ENCODE measurements at regions not wholly inside any gene's neighbourhood (a gene's known extent, or its start where the extent isn't known, plus 50 kb on each side); places are given as distances from the start of the nearest gene placed in this dataset.

GRCh38 chr1:99445071-99445470, 180.8 kb downstream of the PLPPR4 start:
- Histone ChIP-seq H3K4me1 (peaks cover 0 to 3% of the 10 kb centered on the region in 2 donors), H3K27me3 (no peaks in the 10 kb centered on the region), H3K36me3 (no peaks in the 10 kb centered on the region), H3K4me3 (no peak overlapping the region), H3K9me3 (no peaks in the 10 kb centered on the region), H3K27ac (no peak overlapping the region)
- no peak for TF ChIP-seq CTCF (IDR thresholded peaks at IDR 0.05)
- DNase-seq (no peak), ATAC-seq (no peak)
- intact Hi-C loops (cut with DNase I), result no loop called here

- DNase-seq (peak in 2 of 4 donors; percentile 81 to 82), ATAC-seq (no peak)
- H3K9me3 ChIP-seq, result no peaks in the 10 kb centered on the region
- TF ChIP-seq CTCF (IDR thresholded peaks at IDR 0.05), result no peak
- intact Hi-C loops (cut with DNase I), result no loop called here
- no peaks in the 10 kb centered on the region for H3K27me3 ChIP-seq
- H3K36me3 ChIP-seq, result no peaks in the 10 kb centered on the region
- H3K4me1 ChIP-seq, result peaks cover 0 to 3% of the 10 kb centered on the region in 2 donors
- no peak overlapping the region for H3K4me3 ChIP-seq
- H3K27ac ChIP-seq, result peak overlapping the region in 1 of 2 donors; percentile 22
Observed at GRCh38 chr1:99445486-99445885, 181.2 kb downstream of the PLPPR4 start.

- ATAC-seq, result no peak
- H3K4me1 ChIP-seq, result peaks cover 0 to 3% of the 10 kb centered on the region in 2 donors
- H3K27ac ChIP-seq, result no peak overlapping the region
- no peaks in the 10 kb centered on the region for H3K27me3 ChIP-seq
- H3K4me3 ChIP-seq, result no peak overlapping the region
- no peaks in the 10 kb centered on the region for H3K9me3 ChIP-seq
- no peaks in the 10 kb centered on the region for H3K36me3 ChIP-seq
- intact Hi-C loops (cut with DNase I), result no loop called here
- no peak for TF ChIP-seq CTCF (IDR thresholded peaks at IDR 0.05)
- DNase-seq, result no peak
Observed at GRCh38 chr1:99447721-99448120, 183.4 kb downstream of the PLPPR4 start.

- H3K27me3 ChIP-seq, result no peaks in the 10 kb centered on the region
- H3K4me3 ChIP-seq, result no peak overlapping the region
- no peaks in the 10 kb centered on the region for H3K9me3 ChIP-seq
- ATAC-seq, result no peak
- H3K4me1 ChIP-seq, result no peaks in the 10 kb centered on the region
- intact Hi-C loops (cut with DNase I), result no loop called here
- TF ChIP-seq CTCF (IDR thresholded peaks at IDR 0.05), result no peak
- H3K27ac ChIP-seq, result no peak overlapping the region
- H3K36me3 ChIP-seq, result no peaks in the 10 kb centered on the region
- DNase-seq, result no peak
Observed at GRCh38 chr1:99455760-99456159, 190.2 kb upstream of the PALMD start.

GRCh38 chr1:99456536-99456935, 189.4 kb upstream of the PALMD start:
- Histone ChIP-seq H3K4me3 (no peak overlapping the region), H3K36me3 (no peaks in the 10 kb centered on the region), H3K27me3 (no peaks in the 10 kb centered on the region), H3K9me3 (no peaks in the 10 kb centered on the region), H3K27ac (no peak overlapping the region), H3K4me1 (no peaks in the 10 kb centered on the region)
- ATAC-seq, result no peak
- intact Hi-C loops (cut with DNase I), result no loop called here
- no peak for TF ChIP-seq CTCF (IDR thresholded peaks at IDR 0.05)
- DNase-seq, result no peak

Data from left lung (tissue), 4 donors.